IMR-90 (cell line): ENCODE measurements at regions not wholly inside any gene's neighbourhood (a gene's known extent, or its start where the extent isn't known, plus 50 kb on each side); places are given as distances from the start of the nearest gene placed in this dataset.

Source experiments
- ATAC-seq: fragments of 200-7000 bp; cut with Tn5 transposase; 2 replicates; pipeline ENCODE4 v1.9.1; 2020; ENCODE audit warnings: low read depth, mild to moderate bottlenecking, moderate library complexity
- BruUV-seq: library from RNA; stranded (reverse); fragments of 400-500 nt; replicated peaks from 2 replicates; lab custom pipeline; 2021; lab: Mats Ljungman, UMichigan
- CTCF ChIA-PET: fragments of 300-600 bp; formaldehyde crosslinking; extraction: SDS; loops from one replicate; lab custom pipeline; 2021; ENCODE audit warnings: antibody characterized with exemption; lab: Yijun Ruan, JAX
- POLR2A ChIA-PET: fragments of 300-600 bp; sonication (Branson Sonifier 250); formaldehyde crosslinking; loops from one replicate; lab custom pipeline; 2022; ENCODE audit warnings: antibody characterized with exemption; ENCODE audit not compliant: unreplicated experiment; lab: Charles Lee
- DNase-seq: peaks from one replicate; pipeline ENCODE4 v3.0.0; 2013
- H2AFZ ChIP-seq: replicated peaks from 2 replicates; pipeline ENCODE3; 2013; ENCODE audit warnings: low read length, mild to moderate bottlenecking; ENCODE audit not compliant: poor library complexity
- H2AK5ac ChIP-seq: 2 replicates; pipeline ENCODE4 v1.6.1; 2013; ENCODE audit warnings: low read depth, low read length, inconsistent platforms
- H2AK9ac ChIP-seq: replicated peaks from 2 replicates; pipeline ENCODE3; 2013; ENCODE audit warnings: mild to moderate bottlenecking, low read depth, low read length, moderate library complexity; ENCODE audit not compliant: poor library complexity
- H2BK120ac ChIP-seq: 2 replicates; pipeline ENCODE4 v1.6.1; 2013; ENCODE audit warnings: low read depth, low read length, inconsistent platforms
- H2BK15ac ChIP-seq: 3 replicates; pipeline ENCODE4 v1.6.1; 2013; ENCODE audit warnings: low read depth, low read length, inconsistent platforms
- H2BK20ac ChIP-seq: 2 replicates; pipeline ENCODE4 v1.6.1; 2013; ENCODE audit warnings: low read depth, mild to moderate bottlenecking, inconsistent platforms, low read length, moderate library complexity
- H2BK5ac ChIP-seq: 2 replicates; pipeline ENCODE4 v1.6.1; 2013; ENCODE audit warnings: mild to moderate bottlenecking, low read depth, low read length, inconsistent platforms; ENCODE audit not compliant: poor library complexity, severe bottlenecking
- H3K14ac ChIP-seq: replicated peaks from 2 replicates; pipeline ENCODE4 v1.6.1; 2013; ENCODE audit warnings: low read depth, low read length, inconsistent platforms
- H3K18ac ChIP-seq: 2 replicates; pipeline ENCODE4 v1.6.1; 2013; ENCODE audit warnings: low read depth, low read length, control low read depth
- H3K23ac ChIP-seq: 2 replicates; pipeline ENCODE4 v1.6.1; 2013; ENCODE audit warnings: low read depth, low read length, inconsistent platforms
- H3K27ac ChIP-seq: 2 replicates; pipeline ENCODE4 v1.5.1; 2013; ENCODE audit warnings: mild to moderate bottlenecking, control low read depth, low read length; ENCODE audit not compliant: insufficient read depth
- H3K27me3 ChIP-seq: 2 replicates; pipeline ENCODE4 v1.6.1; 2013; ENCODE audit warnings: low read length; ENCODE audit not compliant: control insufficient read depth, insufficient read depth
- H3K36me3 ChIP-seq: 2 replicates; pipeline ENCODE4 v1.6.1; 2013; ENCODE audit warnings: low read length, mixed read lengths; ENCODE audit not compliant: control insufficient read depth, insufficient read depth
- H3K4ac ChIP-seq: 2 replicates; pipeline ENCODE4 v1.6.1; 2013; ENCODE audit warnings: low read depth, low read length, inconsistent platforms
- H3K4me1 ChIP-seq: 2 replicates; pipeline ENCODE4 v1.6.1; 2013; ENCODE audit warnings: low read length, mixed read lengths; ENCODE audit not compliant: control insufficient read depth, insufficient read depth
- H3K4me2 ChIP-seq: 2 replicates; pipeline ENCODE4 v1.6.1; 2013; ENCODE audit warnings: low read depth, mild to moderate bottlenecking, control low read depth, low read length, moderate library complexity
- H3K4me3 ChIP-seq: 2 replicates; pipeline ENCODE4 v1.5.1; 2013; ENCODE audit warnings: low read depth, mild to moderate bottlenecking, control low read depth, low read length, moderate library complexity; ENCODE audit not compliant: insufficient read depth
- H3K56ac ChIP-seq: 2 replicates; pipeline ENCODE4 v1.6.1; 2013; ENCODE audit warnings: low read length, inconsistent platforms; ENCODE audit not compliant: insufficient read depth; ENCODE audit errors: extremely low read depth
- H3K79me1 ChIP-seq, 2 experiments: 2 replicates each; pipeline ENCODE4 v1.6.1; 2013; ENCODE audit warnings: low read length in 2 of 2, inconsistent platforms in 1 of 2, low read depth in 1 of 2
- H3K9ac ChIP-seq: 2 replicates; pipeline ENCODE4 v1.6.1; 2013; ENCODE audit warnings: low read depth, low read length, control low read depth
- H3K9me1 ChIP-seq: 2 replicates; pipeline ENCODE4 v1.6.1; 2013; ENCODE audit warnings: low read length, inconsistent platforms; ENCODE audit not compliant: insufficient read depth
- H3K9me3 ChIP-seq: 2 replicates; pipeline ENCODE4 v1.6.1; 2013; ENCODE audit warnings: low read length; ENCODE audit not compliant: control insufficient read depth, insufficient read depth
- H4K20me1 ChIP-seq: 2 replicates; pipeline ENCODE4 v1.6.1; 2013; ENCODE audit warnings: low read length, inconsistent platforms; ENCODE audit not compliant: insufficient read depth
- H4K5ac ChIP-seq: 2 replicates; pipeline ENCODE4 v1.6.1; 2013; ENCODE audit warnings: mild to moderate bottlenecking, low read depth, low read length, control low read depth
- H4K8ac ChIP-seq, 2 experiments: 2 replicates each; pipeline ENCODE4 v1.6.1; 2013; ENCODE audit warnings: low read depth in 2 of 2, low read length in 2 of 2, control low read depth in 1 of 2, inconsistent platforms in 1 of 2
- H4K91ac ChIP-seq: 2 replicates; pipeline ENCODE4 v1.6.1; 2013; ENCODE audit warnings: low read depth, low read length, inconsistent platforms; ENCODE audit not compliant: insufficient read depth
- BHLHE40 ChIP-seq: fragments of 150-350 bp; IDR thresholded peaks from 2 replicates; pipeline ENCODE4 v1.6.1; 2016; ENCODE audit warnings: mild to moderate bottlenecking, low read depth, low read length
- CEBPB ChIP-seq: IDR thresholded peaks from 2 replicates; pipeline ENCODE4 v1.6.1; 2012; ENCODE audit warnings: low read depth, low read length, improper control_type of control experiment
- WGBS, 2 experiments: methylation state at CpG; one replicate each; pipeline versions ENCODE4 v1.1.5 to v1.1.7; 2013; ENCODE audit warnings: missing lambda C conversion rate in 2 of 2; ENCODE audit not compliant: insufficient read length in 1 of 2; ENCODE audit errors: extremely low coverage in 2 of 2; 5-methylcytosine and 5-hydroxymethylcytosine counted together
- dilution Hi-C: fragments of 300-500 bp; cut with HindIII; formaldehyde crosslinking; loops from one replicate; pipeline ENCODE4 v1.14.3; 2018; ENCODE audit warnings: low sequenced_read_pairs; ENCODE audit not compliant: unreplicated experiment
- in situ Hi-C: fragments of 300-500 bp; cut with MboI; formaldehyde crosslinking; loops from 3 replicates; pipeline ENCODE4 v1.14.3; 2019; ENCODE audit warnings: low sequenced_read_pairs, inconsistent platforms, mixed read lengths
- intact Hi-C: fragments of 100-400 bp; cut with micrococcal nuclease; formaldehyde crosslinking; loops from 2 replicates; pipeline ENCODE4 v1.10.0; 2022

DNA sequence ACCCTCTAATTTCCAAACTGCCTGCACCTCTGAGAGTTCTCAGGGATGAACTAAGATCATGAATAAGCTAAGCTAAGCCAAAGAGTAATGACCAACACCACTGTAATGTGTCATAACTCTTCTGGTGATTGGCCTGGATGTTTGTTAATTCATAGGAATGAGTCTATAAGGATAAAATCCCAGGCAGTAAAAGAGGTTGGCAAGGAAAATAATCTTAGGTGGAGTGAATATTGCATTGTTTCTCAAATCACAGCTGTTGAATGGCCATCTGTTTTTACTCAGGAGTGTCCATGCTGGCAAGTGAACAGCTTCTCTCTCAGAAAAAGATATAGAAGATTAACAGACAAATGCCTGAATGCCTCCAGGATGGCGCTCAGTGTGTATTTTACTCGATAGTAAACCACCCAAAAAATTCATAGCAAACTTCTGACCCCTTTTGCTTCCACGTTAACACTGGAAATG lies 60.8 kb upstream of the GLS start:
- Histone ChIP-seq H3K27me3 (no peaks in the 10 kb centered on the region), H2BK15ac (no peak overlapping the region), H3K4me3 (no peak overlapping the region), H4K20me1 (no peaks in the 10 kb centered on the region), H3K23ac (0 out of 2 replicates have a peak overlapping the region, but pooled peaks have one; percentile 66), H2BK20ac (no peak overlapping the region), H3K4me2 (peak overlapping the region; percentile 44; the same call in 1 of the 2 replicates), H3K4ac (no peak overlapping the region), H3K79me1 (no peaks in the 10 kb centered on the region), H4K91ac (no peak overlapping the region), H3K9me3 (no peaks in the 10 kb centered on the region), H2BK5ac (peak overlapping the region; percentile 84), H3K9ac (no peak overlapping the region), H3K36me3 (no peaks in the 10 kb centered on the region), H4K5ac (no peak overlapping the region), H2AFZ (peak overlapping the region; percentile 71), H3K56ac (no peak overlapping the region), H3K4me1 (peaks cover 5% of the 10 kb centered on the region), H3K27ac (0 out of 2 replicates have a peak overlapping the region, but pooled peaks have one; percentile 17), H3K18ac (peak overlapping the region; percentile 47; the same call in 1 of the 2 replicates), H2AK5ac (no peak overlapping the region), H2AK9ac (no peak overlapping the region), H3K9me1 (no peaks in the 10 kb centered on the region), H2BK120ac (no peak overlapping the region), H3K14ac (peak overlapping the region; percentile 68; the same call in 1 of the 2 replicates), H4K8ac (no peak overlapping the region; a peak in 1 of 4 replicates)
- in situ Hi-C loops (no loop called here), dilution Hi-C loops (no loop called here), intact Hi-C loops (no loop called here)
- ChIA-PET POLR2A (no interaction called here), CTCF (no interaction called here)
- BruUV-seq = no TSS peak
- no CpG with 5 or more reads among the region's 3 CpGs for WGBS, 2 experiments
- peak; percentile 79 for DNase-seq
- TF ChIP-seq CEBPB (peak; percentile 25; the same call in 1 of the 2 replicates), BHLHE40 (no peak)
- ATAC-seq = peak; percentile 93
